ENCODE measurements at regions not wholly inside any gene's neighbourhood (a gene's known extent, or its start where the extent isn't known, plus 50 kb on each side); places are given as distances from the start of the nearest gene placed in this dataset.

DNA sequence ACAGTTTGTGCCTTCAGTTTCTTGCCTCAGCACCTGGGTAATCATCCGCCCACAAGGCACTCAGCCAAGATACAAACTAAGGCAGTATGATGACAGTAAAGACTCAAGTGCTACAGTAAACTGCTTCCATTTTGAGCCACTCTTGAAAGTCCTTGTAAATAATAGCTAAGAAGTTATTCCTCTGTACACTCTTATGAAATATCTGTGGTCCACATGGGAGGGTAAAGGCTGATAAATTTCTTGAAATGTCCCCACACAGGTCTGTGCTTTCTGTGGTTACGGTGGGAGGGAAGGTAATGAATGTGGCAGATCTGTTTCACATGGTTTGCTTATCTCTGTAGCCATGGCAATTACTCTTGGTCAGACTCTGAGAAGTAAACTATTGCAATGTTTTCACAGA is 551.0 kb upstream of the ZWINT start:
- TF ChIP-seq CTCF (IDR thresholded peaks at IDR 0.05) (no peak), POLR2A (IDR thresholded peaks at IDR 0.05) (no peak)

All from tibial nerve (tissue), 3 donors.